ENCODE measurements at regions not wholly inside any gene's neighbourhood (a gene's known extent, or its start where the extent isn't known, plus 50 kb on each side); places are given as distances from the start of the nearest gene placed in this dataset.

DNA sequence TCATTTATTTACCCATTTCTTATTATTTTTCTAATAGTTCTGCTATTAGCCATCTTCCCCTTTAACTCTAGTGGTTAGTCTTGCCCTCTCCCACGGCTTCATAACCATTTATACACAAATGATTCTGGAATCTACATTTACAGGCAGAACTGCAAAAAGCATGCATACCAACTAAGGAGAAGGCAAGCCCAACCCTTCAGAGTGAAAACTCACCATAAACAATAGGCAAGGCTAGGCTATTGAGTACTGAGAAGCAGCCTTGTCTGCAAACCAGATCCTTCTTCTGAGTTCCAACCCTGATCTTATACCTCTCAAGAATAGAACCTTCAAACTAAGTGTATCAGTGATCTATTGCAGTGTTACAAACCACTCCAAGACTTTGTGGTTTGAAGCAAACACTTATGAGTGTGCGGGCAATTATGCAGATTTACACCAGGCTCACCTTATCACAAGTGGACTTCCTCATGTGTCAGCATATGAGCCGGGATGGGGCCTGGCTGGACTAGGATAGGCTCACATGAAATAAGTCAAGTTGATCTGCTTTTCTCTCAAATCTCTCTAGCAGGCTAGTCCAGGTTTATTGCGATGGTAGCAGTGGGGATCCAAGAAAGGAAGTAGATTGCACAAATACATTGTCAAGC, 896.9 kb upstream of the PHF14 start:
- 71 to 77% (median 71%) methylated on average over 4 of the region's 4 CpGs for WGBS, 3 donors
- Histone ChIP-seq H3K9me3 (no peaks in the 10 kb centered on the region), H3K36me3 (no peaks in the 10 kb centered on the region), H3K4me3 (no peak overlapping the region), H3K27ac (no peak overlapping the region), H3K27me3 (no peaks in the 10 kb centered on the region), H3K4me1 (ENCODE audit: insufficient read depth) (no peaks in the 10 kb centered on the region)
- DNase-seq = no peak
- intact Hi-C loops (cut with DNase I) = no loop called here
- TF ChIP-seq, protein P1, sequence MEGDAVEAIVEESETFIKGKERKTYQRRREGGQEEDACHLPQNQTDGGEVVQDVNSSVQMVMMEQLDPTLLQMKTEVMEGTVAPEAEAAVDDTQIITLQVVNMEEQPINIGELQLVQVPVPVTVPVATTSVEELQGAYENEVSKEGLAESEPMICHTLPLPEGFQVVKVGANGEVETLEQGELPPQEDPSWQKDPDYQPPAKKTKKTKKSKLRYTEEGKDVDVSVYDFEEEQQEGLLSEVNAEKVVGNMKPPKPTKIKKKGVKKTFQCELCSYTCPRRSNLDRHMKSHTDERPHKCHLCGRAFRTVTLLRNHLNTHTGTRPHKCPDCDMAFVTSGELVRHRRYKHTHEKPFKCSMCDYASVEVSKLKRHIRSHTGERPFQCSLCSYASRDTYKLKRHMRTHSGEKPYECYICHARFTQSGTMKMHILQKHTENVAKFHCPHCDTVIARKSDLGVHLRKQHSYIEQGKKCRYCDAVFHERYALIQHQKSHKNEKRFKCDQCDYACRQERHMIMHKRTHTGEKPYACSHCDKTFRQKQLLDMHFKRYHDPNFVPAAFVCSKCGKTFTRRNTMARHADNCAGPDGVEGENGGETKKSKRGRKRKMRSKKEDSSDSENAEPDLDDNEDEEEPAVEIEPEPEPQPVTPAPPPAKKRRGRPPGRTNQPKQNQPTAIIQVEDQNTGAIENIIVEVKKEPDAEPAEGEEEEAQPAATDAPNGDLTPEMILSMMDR (IDR thresholded peaks at IDR 0.05) = no peak
- TF ChIP-seq POLR2A (IDR thresholded peaks at IDR 0.05) (no peak), EP300 (IDR thresholded peaks at IDR 0.05) (no peak)

DNA sequence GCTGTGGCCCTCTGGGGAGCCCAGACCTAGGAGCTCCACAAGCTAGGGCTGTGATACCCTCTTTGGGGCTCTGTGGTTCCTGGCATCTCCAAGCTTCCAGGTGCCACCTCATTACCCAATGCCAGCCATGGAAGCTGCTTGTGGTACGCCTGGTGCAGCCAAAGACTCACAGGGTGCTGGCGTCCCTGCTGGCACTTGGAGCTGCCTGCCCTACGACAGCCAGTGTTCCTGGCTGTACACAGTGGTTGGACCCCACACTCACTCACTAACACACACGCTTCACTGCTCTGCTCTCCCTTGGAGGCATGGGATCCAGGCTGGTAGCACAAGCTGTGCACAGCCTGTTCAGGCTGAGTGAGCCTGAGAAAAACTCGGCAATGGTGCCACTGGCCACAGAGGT, 894.1 kb upstream of the PHF14 start:
- no peaks in the 10 kb centered on the region for H3K36me3 ChIP-seq
- no peak for DNase-seq
- intact Hi-C loops (cut with DNase I) = no loop called here
- H3K4me3 ChIP-seq = no peak overlapping the region
- H3K27me3 ChIP-seq = no peaks in the 10 kb centered on the region
- no peaks in the 10 kb centered on the region for H3K4me1 ChIP-seq (ENCODE audit: insufficient read depth)
- WGBS, 3 donors = 91 to 96% (median 92%) methylated on average over 5 of the region's 5 CpGs
- H3K9me3 ChIP-seq = no peaks in the 10 kb centered on the region
- no peak overlapping the region for H3K27ac ChIP-seq
- TF ChIP-seq EP300 (IDR thresholded peaks at IDR 0.05) (no peak), POLR2A (IDR thresholded peaks at IDR 0.05) (no peak)
- TF ChIP-seq, protein P1 (IDR thresholded peaks at IDR 0.05) = no peak

DNA sequence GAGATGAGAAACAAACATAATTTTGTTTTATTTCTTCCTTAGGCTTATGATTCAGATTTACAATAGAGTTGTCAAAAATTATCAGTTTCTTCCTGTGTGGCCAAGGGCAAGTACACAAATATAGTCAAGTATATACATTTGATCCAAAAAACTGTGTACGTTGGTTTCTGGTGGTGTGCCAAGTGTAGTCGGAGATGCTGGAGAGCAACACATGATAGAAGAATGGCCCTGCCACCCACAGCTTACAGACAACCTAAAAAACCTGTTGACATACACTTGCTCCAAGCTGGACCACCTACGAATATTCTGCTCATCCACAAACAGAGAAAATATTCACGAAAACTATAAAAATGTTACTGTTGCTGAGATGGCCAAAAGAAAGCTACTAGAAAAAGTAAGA, 890.8 kb upstream of the PHF14 start:
- intact Hi-C loops (cut with DNase I) = no loop called here
- no peak for DNase-seq
- no peaks in the 10 kb centered on the region for H3K27me3 ChIP-seq
- H3K9me3 ChIP-seq = no peaks in the 10 kb centered on the region
- TF ChIP-seq POLR2A (IDR thresholded peaks at IDR 0.05) = no peak
- TF ChIP-seq, protein P1 (IDR thresholded peaks at IDR 0.05) = no peak
- TF ChIP-seq EP300 (IDR thresholded peaks at IDR 0.05) = no peak
- H3K4me1 ChIP-seq (ENCODE audit: insufficient read depth) = no peaks in the 10 kb centered on the region
- WGBS, 3 donors = 48 to 54% (median 51%) methylated on average over 4 of the region's 4 CpGs
- no peak overlapping the region for H3K27ac ChIP-seq
- no peaks in the 10 kb centered on the region for H3K36me3 ChIP-seq
- H3K4me3 ChIP-seq = no peak overlapping the region

DNA sequence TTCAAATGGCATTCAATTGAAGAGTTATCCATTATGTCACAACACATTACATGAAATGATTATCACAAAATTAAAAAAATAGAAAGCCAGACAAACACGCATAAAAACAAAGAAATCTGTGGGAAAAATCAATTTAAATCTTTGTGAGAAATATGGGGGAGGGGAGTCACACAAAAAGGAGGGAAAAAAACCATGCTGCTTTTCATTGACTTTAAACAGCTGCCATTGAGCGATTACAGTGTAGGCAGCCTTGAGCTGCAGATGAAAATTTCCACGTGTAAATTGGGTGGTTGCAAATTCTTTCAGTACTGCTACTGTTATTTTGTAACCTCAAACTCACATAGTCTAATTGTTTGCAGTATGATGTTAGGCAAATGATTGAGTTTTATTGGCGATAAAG, 889.9 kb upstream of the PHF14 start:
- intact Hi-C loops (cut with DNase I) = no loop called here
- no peaks in the 10 kb centered on the region for H3K4me1 ChIP-seq (ENCODE audit: insufficient read depth)
- DNase-seq = no peak
- WGBS, 3 donors = 44 to 61% (median 51%) methylated on average over 4 of the region's 4 CpGs
- H3K27me3 ChIP-seq = no peaks in the 10 kb centered on the region
- H3K27ac ChIP-seq = no peak overlapping the region
- H3K4me3 ChIP-seq = no peak overlapping the region
- H3K9me3 ChIP-seq = no peaks in the 10 kb centered on the region
- TF ChIP-seq, protein P1 (IDR thresholded peaks at IDR 0.05) = no peak
- TF ChIP-seq EP300 (IDR thresholded peaks at IDR 0.05) (no peak), POLR2A (IDR thresholded peaks at IDR 0.05) (no peak)
- H3K36me3 ChIP-seq = no peaks in the 10 kb centered on the region
